ENCODE measurements at regions not wholly inside any gene's neighbourhood (a gene's known extent, or its start where the extent isn't known, plus 50 kb on each side); places are given as distances from the start of the nearest gene placed in this dataset.

DNA sequence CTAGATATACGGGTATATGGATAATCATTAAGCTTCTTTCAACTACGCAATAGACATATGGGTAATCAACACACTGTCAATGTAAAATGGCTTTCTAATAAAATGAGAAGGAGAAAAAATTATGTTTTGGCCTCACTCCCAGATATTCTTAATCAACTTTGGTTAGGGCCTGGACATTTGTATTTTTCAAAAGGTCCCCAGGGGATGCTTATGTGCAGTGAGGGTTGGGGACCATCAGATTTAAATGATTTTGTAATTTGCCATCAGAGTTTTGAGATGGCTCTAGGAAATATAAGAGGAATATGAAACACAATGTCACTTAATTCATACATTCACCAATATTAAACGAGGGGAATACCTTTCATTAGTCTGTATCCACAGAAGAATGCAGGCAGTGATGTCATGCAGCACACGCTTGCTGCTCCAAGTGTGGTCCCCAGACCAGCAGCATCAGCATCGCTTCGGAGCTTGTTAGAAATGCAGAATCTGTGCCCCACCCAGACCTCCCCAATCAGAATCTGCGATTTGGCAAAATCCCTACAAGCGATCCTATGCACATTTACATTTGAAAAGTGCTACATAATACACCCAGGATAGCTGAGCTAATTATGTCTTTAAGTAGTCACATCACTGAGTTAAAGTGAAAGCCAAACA is 75.1 kb downstream of the INHBA start:
- H2AFZ ChIP-seq (ENCODE audit: low read depth, low read length): no peak overlapping the region
- H2BK15ac ChIP-seq (ENCODE audit: low read depth, poor library complexity, severe bottlenecking): no peak overlapping the region
- no peak overlapping the region for H3K27ac ChIP-seq (ENCODE audit: low read length, poor library complexity, severe bottlenecking)
- 64% methylated on average over 5 of the region's 8 CpGs for WGBS
- H3K4me1 ChIP-seq (ENCODE audit: control insufficient read depth, insufficient read depth, low read depth, low read length): no peaks in the 10 kb centered on the region
- no peak overlapping the region for H3K9ac ChIP-seq (ENCODE audit: low read length)
- no peak for DNase-seq
- no peak overlapping the region for H2BK5ac ChIP-seq (ENCODE audit: low read depth, low read length, poor library complexity, severe bottlenecking)
- no peak overlapping the region for H3K14ac ChIP-seq (ENCODE audit: low read length in 2 of 2)
- no peak overlapping the region for H2BK120ac ChIP-seq (ENCODE audit: low read depth, low read length)
- no peak overlapping the region for H3K4ac ChIP-seq (ENCODE audit: low read depth in 1 of 2, low read length in 2 of 2)
- H3K4me3 ChIP-seq (ENCODE audit: insufficient read depth in 1 of 2, low read depth in 1 of 2, low read length in 2 of 2): no peak overlapping the region
- H2BK12ac ChIP-seq (ENCODE audit: low read length in 2 of 2): peak overlapping the region in 1 of 2 experiments; percentile 60
- no peaks in the 10 kb centered on the region for H3K27me3 ChIP-seq (ENCODE audit: control insufficient read depth in 1 of 2, insufficient read depth in 1 of 2, low read length in 2 of 2)
- H3K4me2 ChIP-seq (ENCODE audit: low read length, poor library complexity, severe bottlenecking): no peak overlapping the region
- no peaks in the 10 kb centered on the region for H3K9me3 ChIP-seq (ENCODE audit: control insufficient read depth, low read length)
- H3K18ac ChIP-seq (ENCODE audit: low read depth in 1 of 2, low read length in 2 of 2): no peak overlapping the region
- no peaks in the 10 kb centered on the region for H3K36me3 ChIP-seq (ENCODE audit: control insufficient read depth in 1 of 2, insufficient read depth in 2 of 2, low read depth in 1 of 2, low read length in 2 of 2)
- no peak overlapping the region for H4K91ac ChIP-seq (ENCODE audit: low read length)
- no peak overlapping the region for H4K8ac ChIP-seq (ENCODE audit: low read length)
- no peak overlapping the region for H2AK5ac ChIP-seq (ENCODE audit: low read length, severe bottlenecking)
- no peak overlapping the region for H3K23ac ChIP-seq (ENCODE audit: low read length in 2 of 2)
- H3K79me1 ChIP-seq (replicated peaks; ENCODE audit: low read length, poor library complexity, severe bottlenecking): no peaks in the 10 kb centered on the region

GRCh38 chr7:41624818-41625217 is 78.1 kb downstream of the INHBA start:
- no peaks in the 10 kb centered on the region for H3K9me3 ChIP-seq (ENCODE audit: control insufficient read depth, low read length)
- H3K23ac ChIP-seq (ENCODE audit: low read length in 2 of 2): no peak overlapping the region
- H3K36me3 ChIP-seq (ENCODE audit: control insufficient read depth in 1 of 2, insufficient read depth in 2 of 2, low read depth in 1 of 2, low read length in 2 of 2): no peaks in the 10 kb centered on the region
- H2BK120ac ChIP-seq (ENCODE audit: low read depth, low read length): no peak overlapping the region
- no peak overlapping the region for H2AFZ ChIP-seq (ENCODE audit: low read depth, low read length)
- no peak overlapping the region for H3K9ac ChIP-seq (ENCODE audit: low read length)
- H2BK15ac ChIP-seq (ENCODE audit: low read depth, poor library complexity, severe bottlenecking): no peak overlapping the region
- no peaks in the 10 kb centered on the region for H3K79me1 ChIP-seq (replicated peaks; ENCODE audit: low read length, poor library complexity, severe bottlenecking)
- no peaks in the 10 kb centered on the region for H3K27me3 ChIP-seq (ENCODE audit: control insufficient read depth in 1 of 2, insufficient read depth in 1 of 2, low read length in 2 of 2)
- H3K4me3 ChIP-seq (ENCODE audit: insufficient read depth in 1 of 2, low read depth in 1 of 2, low read length in 2 of 2): no peak overlapping the region
- H4K8ac ChIP-seq (ENCODE audit: low read length): no peak overlapping the region
- peak; percentile 59 for DNase-seq
- H3K4ac ChIP-seq (ENCODE audit: low read depth in 1 of 2, low read length in 2 of 2): no peak overlapping the region
- no peak overlapping the region for H4K91ac ChIP-seq (ENCODE audit: low read length)
- no peak overlapping the region for H3K18ac ChIP-seq (ENCODE audit: low read depth in 1 of 2, low read length in 2 of 2)
- no peak overlapping the region for H3K27ac ChIP-seq (ENCODE audit: low read length, poor library complexity, severe bottlenecking)
- no peaks in the 10 kb centered on the region for H3K4me1 ChIP-seq (ENCODE audit: control insufficient read depth, insufficient read depth, low read depth, low read length)
- H3K14ac ChIP-seq (ENCODE audit: low read length in 2 of 2): no peak overlapping the region
- no peak overlapping the region for H2BK5ac ChIP-seq (ENCODE audit: low read depth, low read length, poor library complexity, severe bottlenecking)
- H2AK5ac ChIP-seq (ENCODE audit: low read length, severe bottlenecking): no peak overlapping the region
- no peak overlapping the region for H2BK12ac ChIP-seq (ENCODE audit: low read length in 2 of 2)
- no peak overlapping the region for H3K4me2 ChIP-seq (ENCODE audit: low read length, poor library complexity, severe bottlenecking)

- no peak overlapping the region for H3K27ac ChIP-seq (ENCODE audit: low read length, poor library complexity, severe bottlenecking)
- 95% methylated on average over 6 of the region's 7 CpGs for WGBS
- no peak overlapping the region for H3K18ac ChIP-seq (ENCODE audit: low read depth in 1 of 2, low read length in 2 of 2)
- no peak overlapping the region for H3K9ac ChIP-seq (ENCODE audit: low read length)
- H3K27me3 ChIP-seq (ENCODE audit: control insufficient read depth in 1 of 2, insufficient read depth in 1 of 2, low read length in 2 of 2): no peaks in the 10 kb centered on the region
- H3K4ac ChIP-seq (ENCODE audit: low read depth in 1 of 2, low read length in 2 of 2): no peak overlapping the region
- H3K23ac ChIP-seq (ENCODE audit: low read length in 2 of 2): no peak overlapping the region
- DNase-seq: no peak
- H2BK5ac ChIP-seq (ENCODE audit: low read depth, low read length, poor library complexity, severe bottlenecking): no peak overlapping the region
- H2AK5ac ChIP-seq (ENCODE audit: low read length, severe bottlenecking): no peak overlapping the region
- H2BK15ac ChIP-seq (ENCODE audit: low read depth, poor library complexity, severe bottlenecking): no peak overlapping the region
- no peak overlapping the region for H3K14ac ChIP-seq (ENCODE audit: low read length in 2 of 2)
- no peaks in the 10 kb centered on the region for H3K36me3 ChIP-seq (ENCODE audit: control insufficient read depth in 1 of 2, insufficient read depth in 2 of 2, low read depth in 1 of 2, low read length in 2 of 2)
- no peak overlapping the region for H3K4me2 ChIP-seq (ENCODE audit: low read length, poor library complexity, severe bottlenecking)
- no peak overlapping the region for H4K8ac ChIP-seq (ENCODE audit: low read length)
- H4K91ac ChIP-seq (ENCODE audit: low read length): no peak overlapping the region
- no peak overlapping the region for H2AFZ ChIP-seq (ENCODE audit: low read depth, low read length)
- H2BK12ac ChIP-seq (ENCODE audit: low read length in 2 of 2): no peak overlapping the region
- no peak overlapping the region for H3K4me3 ChIP-seq (ENCODE audit: insufficient read depth in 1 of 2, low read depth in 1 of 2, low read length in 2 of 2)
- H3K9me3 ChIP-seq (ENCODE audit: control insufficient read depth, low read length): no peaks in the 10 kb centered on the region
- no peaks in the 10 kb centered on the region for H3K79me1 ChIP-seq (replicated peaks; ENCODE audit: low read length, poor library complexity, severe bottlenecking)
- no peaks in the 10 kb centered on the region for H3K4me1 ChIP-seq (ENCODE audit: control insufficient read depth, insufficient read depth, low read depth, low read length)
- no peak overlapping the region for H2BK120ac ChIP-seq (ENCODE audit: low read depth, low read length)
Measured at GRCh38 chr7:41621953-41622831, 80.7 kb downstream of the INHBA start.

GRCh38 chr7:41617987-41618386 is 84.9 kb downstream of the INHBA start:
- no peak overlapping the region for H4K91ac ChIP-seq (ENCODE audit: low read length)
- no peak overlapping the region for H3K18ac ChIP-seq (ENCODE audit: low read depth in 1 of 2, low read length in 2 of 2)
- no peak overlapping the region for H2BK5ac ChIP-seq (ENCODE audit: low read depth, low read length, poor library complexity, severe bottlenecking)
- H3K14ac ChIP-seq (ENCODE audit: low read length in 2 of 2): no peak overlapping the region
- no peaks in the 10 kb centered on the region for H3K4me1 ChIP-seq (ENCODE audit: control insufficient read depth, insufficient read depth, low read depth, low read length)
- no peak overlapping the region for H2AK5ac ChIP-seq (ENCODE audit: low read length, severe bottlenecking)
- no peak overlapping the region for H3K27ac ChIP-seq (ENCODE audit: low read length, poor library complexity, severe bottlenecking)
- no peaks in the 10 kb centered on the region for H3K27me3 ChIP-seq (ENCODE audit: control insufficient read depth in 1 of 2, insufficient read depth in 1 of 2, low read length in 2 of 2)
- 100% methylated on average over 1 of the region's 1 CpG for WGBS
- H3K9me3 ChIP-seq (ENCODE audit: control insufficient read depth, low read length): no peaks in the 10 kb centered on the region
- no peak for DNase-seq
- H2BK120ac ChIP-seq (ENCODE audit: low read depth, low read length): no peak overlapping the region
- H4K8ac ChIP-seq (ENCODE audit: low read length): no peak overlapping the region
- H3K4me3 ChIP-seq (ENCODE audit: insufficient read depth in 1 of 2, low read depth in 1 of 2, low read length in 2 of 2): no peak overlapping the region
- H3K4ac ChIP-seq (ENCODE audit: low read depth in 1 of 2, low read length in 2 of 2): no peak overlapping the region
- no peaks in the 10 kb centered on the region for H3K36me3 ChIP-seq (ENCODE audit: control insufficient read depth in 1 of 2, insufficient read depth in 2 of 2, low read depth in 1 of 2, low read length in 2 of 2)
- H3K23ac ChIP-seq (ENCODE audit: low read length in 2 of 2): no peak overlapping the region
- no peak overlapping the region for H2AFZ ChIP-seq (ENCODE audit: low read depth, low read length)
- no peak overlapping the region for H3K9ac ChIP-seq (ENCODE audit: low read length)
- H2BK15ac ChIP-seq (ENCODE audit: low read depth, poor library complexity, severe bottlenecking): no peak overlapping the region
- no peak overlapping the region for H2BK12ac ChIP-seq (ENCODE audit: low read length in 2 of 2)
- no peaks in the 10 kb centered on the region for H3K79me1 ChIP-seq (replicated peaks; ENCODE audit: low read length, poor library complexity, severe bottlenecking)
- no peak overlapping the region for H3K4me2 ChIP-seq (ENCODE audit: low read length, poor library complexity, severe bottlenecking)

All from mesenchymal stem cell (in vitro differentiated cells and primary cell).